SW 1271 (cell line): ENCODE measurements at regions not wholly inside any gene's neighbourhood (a gene's known extent, or its start where the extent isn't known, plus 50 kb on each side); places are given as distances from the start of the nearest gene placed in this dataset.
A peak's percentile ranks its signal among the peaks of the same experiment; 100 is the strongest.
"Not testable (repeated sequence)": the region's sequence is repeated elsewhere in the genome, so short reads cannot be mapped to it uniquely, and the experiment has no call there.

Source experiments
- DNase-seq, 2 experiments: peaks; one replicate each; lab custom pipeline; 2025; lab: John Stamatoyannopoulos, UW

GRCh38 chr6:103167345-103168071 is 1692.2 kb downstream of the HACE1 start:
- no peak for DNase-seq

- DNase-seq, result no peak
Observed at GRCh38 chr6:103154779-103155572, 1704.7 kb downstream of the HACE1 start.

- no peak for DNase-seq
Observed at GRCh38 chr6:103153016-103153415, 1706.7 kb downstream of the HACE1 start.

- no peak for DNase-seq
Observed at GRCh38 chr6:103142902-103143301, 1716.8 kb downstream of the HACE1 start.

GRCh38 chr6:103140308-103141027 is 1719.3 kb downstream of the HACE1 start:
- no peak for DNase-seq

- no peak for DNase-seq
Observed at GRCh38 chr6:103139377-103139776, 1720.3 kb downstream of the HACE1 start.

- no peak for DNase-seq
Observed at GRCh38 chr6:103124471-103124870, 1731.0 kb downstream of the GRIK2 start.

GRCh38 chr6:103122766-103123601 is 1729.5 kb downstream of the GRIK2 start:
- peak in 1 of 2 experiments; percentile 49 for DNase-seq

- DNase-seq, result no peak
Observed at GRCh38 chr6:103119056-103119455, 1725.5 kb downstream of the GRIK2 start.

- DNase-seq, result no peak
Observed at GRCh38 chr6:103114582-103114981, 1721.1 kb downstream of the GRIK2 start.

- no peak for DNase-seq
Observed at GRCh38 chr6:103113416-103113815, 1719.9 kb downstream of the GRIK2 start.

- no peak for DNase-seq
Observed at GRCh38 chr6:103107985-103108384, 1714.5 kb downstream of the GRIK2 start.

- DNase-seq, result no peak
Observed at GRCh38 chr6:103105686-103106085, 1712.2 kb downstream of the GRIK2 start.

- no peak for DNase-seq
Observed at GRCh38 chr6:103101267-103101666, 1707.8 kb downstream of the GRIK2 start.

GRCh38 chr6:103092414-103092813 is 1698.9 kb downstream of the GRIK2 start:
- not testable (repeated sequence) for DNase-seq

- no peak for DNase-seq
Observed at GRCh38 chr6:103085801-103086200, 1692.3 kb downstream of the GRIK2 start.

- no peak for DNase-seq
Observed at GRCh38 chr6:103081876-103082630, 1688.5 kb downstream of the GRIK2 start.

- no peak for DNase-seq
Observed at GRCh38 chr6:103081126-103081525, 1687.6 kb downstream of the GRIK2 start.

GRCh38 chr6:103080497-103080896 is 1687.0 kb downstream of the GRIK2 start:
- DNase-seq, result no peak

GRCh38 chr6:103079867-103080266 is 1686.4 kb downstream of the GRIK2 start:
- DNase-seq, result no peak

- DNase-seq, result no peak
Observed at GRCh38 chr6:103062136-103062535, 1668.6 kb downstream of the GRIK2 start.
